PFSK-1 (cell line): ENCODE measurements at regions not wholly inside any gene's neighbourhood (a gene's known extent, or its start where the extent isn't known, plus 50 kb on each side); places are given as distances from the start of the nearest gene placed in this dataset.

ENCODE experiments used
- FOXP2 ChIP-seq: optimal IDR thresholded peaks from 2 replicates; pipeline ENCODE3; 2011; ENCODE audit warnings: borderline replicate concordance, control low read depth, inconsistent platforms; ENCODE audit not compliant: insufficient read depth; ENCODE audit errors: extremely low read length, extremely low read depth
- POLR2AphosphoS5 ChIP-seq: IDR thresholded peaks from 2 replicates; pipeline ENCODE4 v1.6.1; 2012; ENCODE audit warnings: low read depth, mild to moderate bottlenecking, control low read depth, low read length, moderate library complexity
- SIN3A ChIP-seq: IDR thresholded peaks from 2 replicates; pipeline ENCODE4 v1.6.1; 2012; ENCODE audit warnings: mild to moderate bottlenecking, low read length, moderate library complexity, borderline replicate concordance; ENCODE audit not compliant: insufficient read depth
- TAF1 ChIP-seq: IDR thresholded peaks from 2 replicates; pipeline ENCODE4 v1.6.1; 2012; ENCODE audit warnings: low read length, control low read depth, borderline replicate concordance; ENCODE audit not compliant: insufficient read depth
- TF ChIP-seq, protein P1 (sequence below), 2 experiments: IDR thresholded peaks; 2 replicates each; pipeline versions ENCODE4 v1.6.1 to v1.8.0; 2011 to 2012; ENCODE audit warnings: low read depth in 2 of 2, low read length in 2 of 2, control low read depth in 1 of 2, inconsistent platforms in 1 of 2, mild to moderate bottlenecking in 1 of 2, moderate library complexity in 1 of 2; ENCODE audit not compliant: insufficient read depth in 1 of 2

DNA sequence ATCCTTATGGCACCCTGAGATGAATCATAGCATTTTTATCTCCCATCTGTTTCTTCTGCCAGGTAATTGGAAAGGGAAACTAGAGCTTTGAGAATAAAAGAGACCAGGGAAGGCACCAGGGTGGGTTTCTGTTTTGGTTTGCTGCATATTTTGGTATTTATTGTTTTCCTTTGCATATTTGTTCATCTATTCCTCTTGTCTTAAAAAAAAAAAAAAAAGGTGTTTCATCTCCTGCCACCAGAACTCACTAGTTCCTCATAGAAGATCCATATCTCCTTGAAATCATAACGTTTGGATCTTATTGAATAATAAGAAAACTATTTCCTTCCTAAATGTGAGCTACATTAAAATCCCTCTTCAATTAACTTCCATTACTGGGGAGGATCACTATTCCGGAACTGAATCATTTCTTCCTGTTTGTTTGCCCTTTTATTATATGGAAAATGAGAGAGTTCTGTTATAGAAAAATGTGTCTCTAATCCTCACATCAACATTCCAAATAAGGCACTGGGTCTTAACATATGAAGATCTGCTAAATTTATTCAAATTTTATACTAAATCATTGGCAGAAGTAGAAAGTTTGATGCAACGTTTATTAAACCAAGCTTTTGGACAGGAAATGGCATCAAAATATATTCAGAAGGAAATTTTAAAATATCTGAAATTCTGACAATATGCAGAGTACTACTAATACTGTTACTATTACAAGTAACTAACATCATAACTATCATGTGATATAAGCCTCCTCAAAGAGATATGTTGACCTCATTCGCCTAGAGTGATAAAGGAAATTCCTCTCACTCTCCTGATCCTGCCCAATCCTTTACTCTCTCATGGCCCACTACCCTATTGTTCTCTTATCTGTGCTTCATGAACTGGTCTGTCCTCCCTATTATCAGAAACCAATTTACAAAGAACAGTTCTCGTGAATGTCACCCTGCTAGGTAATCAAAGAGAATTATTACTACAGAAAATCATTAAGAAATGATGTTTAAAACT lies 229.4 kb upstream of the RSPO3 start:
- TF ChIP-seq SIN3A (no peak), FOXP2 (no peak), TAF1 (no peak), POLR2AphosphoS5 (no peak)
- TF ChIP-seq, protein P1, sequence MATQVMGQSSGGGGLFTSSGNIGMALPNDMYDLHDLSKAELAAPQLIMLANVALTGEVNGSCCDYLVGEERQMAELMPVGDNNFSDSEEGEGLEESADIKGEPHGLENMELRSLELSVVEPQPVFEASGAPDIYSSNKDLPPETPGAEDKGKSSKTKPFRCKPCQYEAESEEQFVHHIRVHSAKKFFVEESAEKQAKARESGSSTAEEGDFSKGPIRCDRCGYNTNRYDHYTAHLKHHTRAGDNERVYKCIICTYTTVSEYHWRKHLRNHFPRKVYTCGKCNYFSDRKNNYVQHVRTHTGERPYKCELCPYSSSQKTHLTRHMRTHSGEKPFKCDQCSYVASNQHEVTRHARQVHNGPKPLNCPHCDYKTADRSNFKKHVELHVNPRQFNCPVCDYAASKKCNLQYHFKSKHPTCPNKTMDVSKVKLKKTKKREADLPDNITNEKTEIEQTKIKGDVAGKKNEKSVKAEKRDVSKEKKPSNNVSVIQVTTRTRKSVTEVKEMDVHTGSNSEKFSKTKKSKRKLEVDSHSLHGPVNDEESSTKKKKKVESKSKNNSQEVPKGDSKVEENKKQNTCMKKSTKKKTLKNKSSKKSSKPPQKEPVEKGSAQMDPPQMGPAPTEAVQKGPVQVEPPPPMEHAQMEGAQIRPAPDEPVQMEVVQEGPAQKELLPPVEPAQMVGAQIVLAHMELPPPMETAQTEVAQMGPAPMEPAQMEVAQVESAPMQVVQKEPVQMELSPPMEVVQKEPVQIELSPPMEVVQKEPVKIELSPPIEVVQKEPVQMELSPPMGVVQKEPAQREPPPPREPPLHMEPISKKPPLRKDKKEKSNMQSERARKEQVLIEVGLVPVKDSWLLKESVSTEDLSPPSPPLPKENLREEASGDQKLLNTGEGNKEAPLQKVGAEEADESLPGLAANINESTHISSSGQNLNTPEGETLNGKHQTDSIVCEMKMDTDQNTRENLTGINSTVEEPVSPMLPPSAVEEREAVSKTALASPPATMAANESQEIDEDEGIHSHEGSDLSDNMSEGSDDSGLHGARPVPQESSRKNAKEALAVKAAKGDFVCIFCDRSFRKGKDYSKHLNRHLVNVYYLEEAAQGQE (IDR thresholded peaks at IDR 0.05; ENCODE audit: insufficient read depth in 1 of 2, low read depth in 2 of 2, low read length in 2 of 2) = no peak

DNA sequence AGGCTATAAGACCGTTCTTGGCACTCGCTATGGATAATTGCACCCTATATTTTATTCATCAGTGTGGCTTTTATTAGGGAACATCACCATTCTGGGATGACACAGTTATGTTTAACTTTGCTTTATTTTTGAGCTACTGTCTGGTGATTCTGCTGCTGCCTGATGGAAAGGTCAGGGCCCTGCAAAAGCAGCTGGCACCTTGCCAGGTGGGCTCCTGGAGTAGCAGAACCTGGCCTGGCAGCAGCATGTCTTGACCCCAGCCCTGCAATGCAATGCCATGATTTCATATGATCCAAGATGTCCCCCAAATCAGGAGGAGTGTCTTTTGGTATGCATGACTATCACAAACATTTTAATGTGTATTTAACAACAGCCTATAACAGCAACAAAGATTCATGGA lies 228.4 kb upstream of the RSPO3 start:
- TF ChIP-seq, protein P1 (IDR thresholded peaks at IDR 0.05; ENCODE audit: insufficient read depth in 1 of 2, low read depth in 2 of 2, low read length in 2 of 2) = no peak
- TF ChIP-seq TAF1 = no peak
- TF ChIP-seq FOXP2 = no peak
- no peak for TF ChIP-seq POLR2AphosphoS5
- TF ChIP-seq SIN3A = no peak

DNA sequence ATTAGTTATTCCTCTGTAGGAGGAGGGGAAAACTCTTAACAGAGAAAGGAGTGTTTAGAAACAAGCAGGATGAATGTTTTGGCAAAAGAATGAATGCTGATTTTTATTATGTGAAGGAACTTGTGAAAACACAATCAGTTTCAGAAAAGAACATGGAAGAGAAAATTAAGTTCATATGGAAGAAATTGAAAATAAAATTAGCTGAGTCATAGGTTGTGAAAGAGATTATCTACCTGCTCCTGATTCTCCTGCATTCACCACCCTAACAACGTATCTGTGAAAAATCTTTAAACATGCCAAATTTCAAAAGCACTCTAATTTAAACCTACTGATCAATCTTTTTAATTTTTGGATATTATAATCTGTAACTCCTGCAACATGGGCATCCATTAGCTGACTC lies 227.3 kb upstream of the RSPO3 start:
- TF ChIP-seq POLR2AphosphoS5 (no peak), SIN3A (no peak), TAF1 (no peak), FOXP2 (no peak)
- TF ChIP-seq, protein P1 (IDR thresholded peaks at IDR 0.05; ENCODE audit: insufficient read depth in 1 of 2, low read depth in 2 of 2, low read length in 2 of 2) = no peak

GRCh38 chr6:126897758-126898157 lies 220.7 kb upstream of the RSPO3 start:
- TF ChIP-seq, protein P1 (IDR thresholded peaks at IDR 0.05; ENCODE audit: insufficient read depth in 1 of 2, low read depth in 2 of 2, low read length in 2 of 2) = no peak
- no peak for TF ChIP-seq TAF1
- no peak for TF ChIP-seq SIN3A
- TF ChIP-seq FOXP2 = no peak
- TF ChIP-seq POLR2AphosphoS5 = no peak
